ENCODE measurements at regions not wholly inside any gene's neighbourhood (a gene's known extent, or its start where the extent isn't known, plus 50 kb on each side); places are given as distances from the start of the nearest gene placed in this dataset.

DNA sequence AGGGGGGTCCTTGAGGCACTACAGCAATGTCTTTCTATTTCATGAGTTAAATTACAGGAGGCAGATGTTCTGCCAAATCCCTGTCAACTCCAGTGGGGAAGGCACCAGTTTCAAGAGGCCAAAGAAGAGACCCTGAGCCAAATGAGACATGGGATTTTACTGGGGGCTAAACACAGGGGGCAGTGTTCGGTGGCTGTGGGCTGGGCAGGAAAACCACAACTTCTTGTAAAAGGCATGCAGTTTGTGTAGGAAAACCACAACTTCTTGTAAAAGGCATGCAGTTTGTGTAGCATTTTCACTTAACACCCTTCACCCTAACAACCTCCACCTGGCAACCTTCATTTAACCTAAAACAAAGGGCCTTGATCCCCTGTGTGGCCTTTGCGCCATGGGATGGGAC lies 61.0 kb downstream of the POLR2M start:
- TF ChIP-seq, protein P1, sequence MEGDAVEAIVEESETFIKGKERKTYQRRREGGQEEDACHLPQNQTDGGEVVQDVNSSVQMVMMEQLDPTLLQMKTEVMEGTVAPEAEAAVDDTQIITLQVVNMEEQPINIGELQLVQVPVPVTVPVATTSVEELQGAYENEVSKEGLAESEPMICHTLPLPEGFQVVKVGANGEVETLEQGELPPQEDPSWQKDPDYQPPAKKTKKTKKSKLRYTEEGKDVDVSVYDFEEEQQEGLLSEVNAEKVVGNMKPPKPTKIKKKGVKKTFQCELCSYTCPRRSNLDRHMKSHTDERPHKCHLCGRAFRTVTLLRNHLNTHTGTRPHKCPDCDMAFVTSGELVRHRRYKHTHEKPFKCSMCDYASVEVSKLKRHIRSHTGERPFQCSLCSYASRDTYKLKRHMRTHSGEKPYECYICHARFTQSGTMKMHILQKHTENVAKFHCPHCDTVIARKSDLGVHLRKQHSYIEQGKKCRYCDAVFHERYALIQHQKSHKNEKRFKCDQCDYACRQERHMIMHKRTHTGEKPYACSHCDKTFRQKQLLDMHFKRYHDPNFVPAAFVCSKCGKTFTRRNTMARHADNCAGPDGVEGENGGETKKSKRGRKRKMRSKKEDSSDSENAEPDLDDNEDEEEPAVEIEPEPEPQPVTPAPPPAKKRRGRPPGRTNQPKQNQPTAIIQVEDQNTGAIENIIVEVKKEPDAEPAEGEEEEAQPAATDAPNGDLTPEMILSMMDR (IDR thresholded peaks at IDR 0.05), result no peak

DNA sequence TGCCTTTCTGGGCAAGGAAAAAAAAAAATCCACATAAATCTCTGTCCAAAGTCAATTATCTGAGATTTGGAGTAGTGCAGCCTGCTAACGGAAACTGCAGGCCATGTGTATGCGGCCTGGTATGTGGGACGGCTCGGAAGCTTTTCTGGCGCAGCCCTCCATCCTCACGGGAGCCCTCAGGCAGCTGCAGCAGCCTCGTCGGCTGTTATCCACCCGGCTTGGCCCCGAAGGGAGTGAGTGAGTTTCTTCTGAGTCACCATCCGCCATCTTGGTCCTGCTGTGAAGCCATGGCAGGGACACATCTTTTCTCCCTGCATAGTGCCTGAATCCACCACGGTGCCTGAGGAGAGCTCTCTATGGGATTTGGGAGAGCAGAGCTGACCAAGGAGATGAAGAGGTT lies 62.8 kb downstream of the POLR2M start:
- TF ChIP-seq, protein P1 (IDR thresholded peaks at IDR 0.05), result no peak

DNA sequence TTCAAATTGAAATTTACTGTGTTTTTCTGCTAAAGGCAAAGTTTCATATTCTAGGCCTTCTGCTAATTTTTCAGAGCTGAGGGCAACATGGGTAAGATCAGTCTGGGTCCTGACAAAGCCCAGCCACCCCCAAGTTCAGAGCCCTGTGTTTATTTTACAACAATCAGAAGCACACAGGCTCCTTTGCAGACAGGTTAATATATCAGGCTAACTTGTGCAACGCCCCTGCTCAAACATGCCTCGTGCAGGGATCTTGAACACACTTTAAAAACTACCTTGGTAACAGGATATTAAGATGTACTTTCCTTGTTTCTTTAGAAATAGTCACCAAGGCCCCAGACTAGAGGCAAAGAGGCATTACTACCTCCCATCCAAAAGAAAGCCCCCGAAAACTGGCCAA lies 64.0 kb downstream of the POLR2M start:
- TF ChIP-seq, protein P1 (IDR thresholded peaks at IDR 0.05), result no peak

DNA sequence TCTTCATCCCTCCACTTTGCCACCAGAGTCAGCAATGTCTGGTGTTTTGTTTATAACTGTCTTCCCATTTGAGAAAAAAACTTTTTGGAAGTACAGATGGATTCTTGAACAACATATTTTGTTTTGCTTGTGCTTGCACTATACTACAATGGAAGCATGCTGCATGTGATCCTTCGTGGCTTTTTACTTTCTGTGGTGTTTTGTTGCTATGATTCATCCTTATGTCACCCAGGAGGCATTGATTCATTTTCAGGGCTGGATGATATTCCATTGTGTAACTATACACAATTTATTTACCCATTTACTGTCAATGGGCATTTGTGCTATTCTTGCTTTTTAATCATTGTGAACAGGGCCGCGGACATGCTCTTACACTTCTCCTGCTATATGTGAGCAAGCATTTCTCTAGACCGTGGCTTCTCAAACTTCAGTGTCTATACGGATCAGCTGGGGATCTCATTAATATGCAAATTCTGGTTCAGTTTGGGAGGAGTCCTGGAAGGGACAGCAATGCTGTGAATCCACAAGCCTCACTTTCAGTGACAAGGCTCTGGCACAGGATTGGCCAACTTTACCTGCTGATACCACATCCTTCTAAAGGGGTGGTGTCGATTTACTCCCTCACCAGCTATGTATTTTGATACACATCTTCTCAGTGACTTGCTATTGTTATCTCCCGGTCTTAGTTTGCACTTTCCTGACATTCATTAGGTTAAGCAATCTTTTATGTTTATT lies 65.9 kb downstream of the POLR2M start:
- TF ChIP-seq, protein P1 (IDR thresholded peaks at IDR 0.05), result no peak

DNA sequence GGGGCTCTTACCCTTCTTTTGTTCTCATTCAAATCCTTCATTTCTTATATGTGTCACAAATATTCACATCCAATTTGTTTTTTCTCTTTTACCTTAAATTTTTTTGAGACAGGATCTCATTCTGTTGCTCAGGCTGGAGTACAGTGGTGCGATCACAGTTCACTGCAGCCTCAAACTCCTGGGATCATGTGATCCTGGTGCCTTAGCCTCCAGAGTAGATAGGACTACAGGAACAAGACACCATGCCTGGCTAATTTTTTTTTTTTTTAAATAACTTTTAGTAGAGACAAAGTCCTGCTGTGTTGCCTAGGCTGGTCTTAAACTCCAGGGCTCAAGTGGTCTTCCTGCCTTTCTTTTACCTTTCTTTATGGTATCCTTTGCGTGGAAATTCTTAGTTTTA lies 66.5 kb downstream of the POLR2M start:
- TF ChIP-seq, protein P1 (IDR thresholded peaks at IDR 0.05), result no peak

DNA sequence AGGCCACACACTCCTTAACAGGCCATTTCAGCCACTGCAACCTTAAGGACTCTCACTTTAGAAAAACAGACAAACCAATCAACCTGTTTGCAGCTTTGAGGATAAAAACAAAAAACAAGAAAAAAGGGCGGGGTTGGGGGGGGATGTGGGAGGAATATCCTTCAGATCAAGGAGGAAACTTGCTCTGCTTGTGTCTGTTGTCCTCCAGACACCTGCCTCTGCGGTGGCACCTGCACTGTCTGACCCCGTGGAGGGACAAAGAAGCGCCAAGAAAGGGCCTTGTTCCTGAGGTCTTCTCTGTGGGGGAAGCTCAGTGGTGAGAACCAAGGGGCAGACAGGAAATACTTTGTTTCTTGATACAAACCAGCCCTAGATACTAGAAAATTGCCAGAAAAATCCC lies 70.5 kb downstream of the POLR2M start:
- TF ChIP-seq, protein P1 (IDR thresholded peaks at IDR 0.05), result no peak

DNA sequence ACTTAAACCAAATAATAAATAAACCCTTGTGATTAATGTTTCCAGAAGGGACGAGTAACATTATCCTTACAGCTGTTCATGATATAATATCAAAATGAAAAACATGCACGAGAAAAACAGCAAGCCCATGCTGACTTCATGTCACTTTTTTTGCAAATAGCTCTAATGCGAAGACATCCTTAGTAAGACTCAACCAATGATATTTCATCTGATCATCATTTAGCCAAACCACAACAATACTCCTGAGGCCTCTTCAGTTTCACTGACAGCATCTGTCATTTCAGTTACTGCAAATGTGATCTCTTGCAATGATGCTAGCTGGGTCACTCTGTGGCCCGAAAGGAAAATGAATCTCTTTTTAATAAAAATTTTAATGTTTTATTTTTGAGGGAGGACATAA lies 74.0 kb downstream of the POLR2M start:
- TF ChIP-seq, protein P1 (IDR thresholded peaks at IDR 0.05), result no peak

DNA sequence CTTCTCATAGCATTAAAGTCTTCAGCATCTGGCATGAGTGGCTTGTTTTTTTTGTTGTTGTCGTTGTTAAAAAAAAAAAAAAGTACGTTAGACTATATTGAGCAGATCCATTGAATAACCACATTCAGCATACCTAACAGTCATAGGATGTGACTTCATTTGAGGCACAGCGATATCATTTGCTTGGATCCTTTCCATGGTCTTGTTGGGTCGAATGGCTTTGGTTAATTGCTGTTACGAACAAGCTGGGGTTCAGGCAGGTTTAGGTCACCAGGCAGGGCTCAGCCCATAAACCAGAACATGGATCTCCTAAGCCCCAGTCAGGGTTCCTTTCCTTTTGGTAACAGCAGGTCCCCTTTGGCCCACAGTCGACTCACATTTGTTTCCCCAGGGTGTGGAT lies 76.2 kb downstream of the POLR2M start:
- TF ChIP-seq, protein P1 (IDR thresholded peaks at IDR 0.05), result no peak

Data from LNCAP (cell line).